ENCODE measurements at regions not wholly inside any gene's neighbourhood (a gene's known extent, or its start where the extent isn't known, plus 50 kb on each side); places are given as distances from the start of the nearest gene placed in this dataset.

GRCh38 chr11:95508219-95508890, 277.4 kb upstream of the SESN3 start:
- DNase-seq: no peak

- no peak for DNase-seq
Observed at GRCh38 chr11:95507794-95508193, 276.8 kb upstream of the SESN3 start.

GRCh38 chr11:95506777-95507176, 275.8 kb upstream of the SESN3 start:
- no peak for DNase-seq

- DNase-seq: peak; percentile 7 to 37
Observed at GRCh38 chr11:95505927-95506426, 275.0 kb upstream of the SESN3 start.

GRCh38 chr11:95503047-95503446, 272.0 kb upstream of the SESN3 start:
- no peak for DNase-seq

- no peak for DNase-seq
Observed at GRCh38 chr11:95502522-95502921, 271.5 kb upstream of the SESN3 start.

- no peak for DNase-seq
Observed at GRCh38 chr11:95501761-95502266, 270.8 kb upstream of the SESN3 start.

- DNase-seq: no peak
Observed at GRCh38 chr11:95500466-95500865, 269.5 kb upstream of the SESN3 start.

GRCh38 chr11:95499516-95500135, 268.6 kb upstream of the SESN3 start:
- DNase-seq: no peak

- DNase-seq: no peak
Observed at GRCh38 chr11:95498722-95499425, 267.9 kb upstream of the SESN3 start.

- DNase-seq: no peak
Observed at GRCh38 chr11:95496901-95497300, 265.9 kb upstream of the SESN3 start.

- no peak for DNase-seq
Observed at GRCh38 chr11:95495706-95496105, 264.7 kb upstream of the SESN3 start.

- no peak for DNase-seq
Observed at GRCh38 chr11:95494856-95495255, 263.9 kb upstream of the SESN3 start.

GRCh38 chr11:95494167-95494566, 263.2 kb upstream of the SESN3 start:
- no peak for DNase-seq

GRCh38 chr11:95490625-95491024, 259.6 kb upstream of the SESN3 start:
- no peak for DNase-seq

- no peak for DNase-seq
Observed at GRCh38 chr11:95487938-95488337, 256.9 kb upstream of the SESN3 start.

GRCh38 chr11:95487391-95487790, 256.4 kb upstream of the SESN3 start:
- DNase-seq: no peak

GRCh38 chr11:95486979-95487378, 256.0 kb upstream of the SESN3 start:
- DNase-seq: no peak

GRCh38 chr11:95486466-95486865, 255.5 kb upstream of the SESN3 start:
- DNase-seq: no peak

- DNase-seq: no peak
Observed at GRCh38 chr11:95485115-95485900, 254.3 kb upstream of the SESN3 start.

- DNase-seq: no peak
Observed at GRCh38 chr11:95483339-95483738, 252.3 kb upstream of the SESN3 start.

- DNase-seq: no peak
Observed at GRCh38 chr11:95478003-95478402, 247.0 kb upstream of the SESN3 start.

GRCh38 chr11:95469258-95469657, 238.3 kb upstream of the SESN3 start:
- DNase-seq: no peak
